Neural cell (in vitro differentiated cells): ENCODE measurements at regions not wholly inside any gene's neighbourhood (a gene's known extent, or its start where the extent isn't known, plus 50 kb on each side); places are given as distances from the start of the nearest gene placed in this dataset.

Source experiments
- H2AFZ ChIP-seq: fragments of 200-600, 300-800 bp; sonication (generic), shearing (Covaris generic); 2 replicates; pipeline ENCODE4 v1.6.0; 2014; ENCODE audit warnings: low read depth, mild to moderate bottlenecking, antibody characterized with exemption, low read length, moderate library complexity
- H3F3A ChIP-seq: fragments of 200-600 bp; shearing (Covaris generic); 2 replicates; pipeline ENCODE4 v1.6.1; 2016; ENCODE audit warnings: mild to moderate bottlenecking, moderate library complexity, mixed read lengths, antibody characterized with exemption, low read length; ENCODE audit not compliant: insufficient read depth, poor library complexity, severe bottlenecking
- H3K27ac ChIP-seq: fragments of 200-600, 300-800 bp; sonication (generic), shearing (Covaris generic); 2 replicates; pipeline ENCODE4 v1.5.1; 2014; ENCODE audit warnings: mild to moderate bottlenecking, low read length, moderate library complexity
- H3K27me3 ChIP-seq: fragments of 300-800, 200-600 bp; sonication (generic), shearing (Covaris generic); 2 replicates; pipeline ENCODE4 v1.6.0; 2014; ENCODE audit warnings: mild to moderate bottlenecking, low read depth, low read length, moderate library complexity; ENCODE audit not compliant: insufficient read depth
- H3K36me3 ChIP-seq: fragments of 300-800, 200-600 bp; sonication (generic), shearing (Covaris generic); 2 replicates; pipeline ENCODE4 v1.5.1; 2014; ENCODE audit warnings: mild to moderate bottlenecking, antibody characterized with exemption, low read length, moderate library complexity; ENCODE audit not compliant: insufficient read depth
- H3K4me2 ChIP-seq: fragments of 300-800, 200-600 bp; sonication (generic), shearing (Covaris generic); 2 replicates; pipeline ENCODE4 v1.6.0; 2014; ENCODE audit warnings: mild to moderate bottlenecking, low read length
- H3K4me3 ChIP-seq: fragments of 300-800, 200-600 bp; sonication (generic), shearing (Covaris generic); 2 replicates; pipeline ENCODE4 v1.5.1; 2014; ENCODE audit warnings: mild to moderate bottlenecking, low read length, moderate library complexity
- H3K79me2 ChIP-seq: fragments of 200-600 bp; shearing (Covaris generic); replicated peaks from 2 replicates; pipeline ENCODE4 v1.6.0; 2014; ENCODE audit warnings: mild to moderate bottlenecking, low read length, moderate library complexity; ENCODE audit not compliant: insufficient read depth
- H3K9ac ChIP-seq: fragments of 300-800, 200-600 bp; sonication (generic), shearing (Covaris generic); 2 replicates; pipeline ENCODE4 v1.6.1; 2016; ENCODE audit warnings: mild to moderate bottlenecking, low read length, mixed read lengths
- H3K9me2 ChIP-seq: fragments of 200-600 bp; shearing (Covaris generic); 2 replicates; pipeline ENCODE4 v1.6.1; 2016; ENCODE audit warnings: mild to moderate bottlenecking, low read length, mixed read lengths; ENCODE audit not compliant: insufficient read depth
- H3K9me3 ChIP-seq: fragments of 200-600, 300-800 bp; sonication (generic), shearing (Covaris generic); 2 replicates; pipeline ENCODE4 v1.6.1; 2016; ENCODE audit warnings: mild to moderate bottlenecking, mixed run types, low read length, moderate library complexity, mixed read lengths
- H4K20me1 ChIP-seq: fragments of 200-600 bp; shearing (Covaris generic); 2 replicates; pipeline ENCODE4 v1.6.1; 2016; ENCODE audit warnings: mild to moderate bottlenecking, mixed run types; ENCODE audit not compliant: insufficient read depth
- EP300 ChIP-seq: fragments of 450-650 bp; conservative IDR thresholded peaks from 2 replicates; pipeline ENCODE4 v1.6.1; 2014; ENCODE audit warnings: antibody characterized with exemption, mild to moderate bottlenecking, moderate library complexity; ENCODE audit not compliant: poor library complexity, severe bottlenecking
- EZH2 ChIP-seq: fragments of 200-600, 300-800 bp; shearing (Covaris generic), sonication (generic); IDR thresholded peaks from 2 replicates; pipeline ENCODE4 v1.6.1; 2014; ENCODE audit warnings: antibody characterized with exemption, low read length, borderline replicate concordance, mild to moderate bottlenecking; ENCODE audit not compliant: insufficient read depth, poor library complexity, severe bottlenecking
- MXI1 ChIP-seq: fragments of 450-650 bp; conservative IDR thresholded peaks from 2 replicates; pipeline ENCODE4 v1.6.1; 2014; ENCODE audit warnings: antibody characterized with exemption, mild to moderate bottlenecking; ENCODE audit not compliant: poor library complexity, severe bottlenecking
- POLR2AphosphoS5 ChIP-seq: IDR thresholded peaks from 2 replicates; pipeline ENCODE4 v1.6.1; 2012
- RAD21 ChIP-seq: fragments of 450-650 bp; conservative IDR thresholded peaks from 2 replicates; pipeline ENCODE4 v1.6.1; 2014; ENCODE audit warnings: antibody characterized with exemption, mild to moderate bottlenecking, moderate library complexity
- SMC3 ChIP-seq: fragments of 450-650 bp; conservative IDR thresholded peaks from 2 replicates; pipeline ENCODE4 v1.6.1; 2014; ENCODE audit warnings: antibody characterized with exemption, mild to moderate bottlenecking, moderate library complexity; ENCODE audit not compliant: poor library complexity
- TAF1 ChIP-seq: IDR thresholded peaks from 2 replicates; pipeline ENCODE4 v1.6.1; 2012; ENCODE audit warnings: low read depth
- TF ChIP-seq, protein P1 (sequence below): fragments of 450-650 bp; IDR thresholded peaks from 2 replicates; pipeline ENCODE4 v1.5.1; 2014; ENCODE audit warnings: antibody characterized with exemption, mild to moderate bottlenecking, moderate library complexity; ENCODE audit not compliant: poor library complexity, severe bottlenecking
- TF ChIP-seq, protein P2 (sequence below): IDR thresholded peaks from 2 replicates; pipeline ENCODE4 v1.6.1; 2012; ENCODE audit warnings: borderline replicate concordance

DNA sequence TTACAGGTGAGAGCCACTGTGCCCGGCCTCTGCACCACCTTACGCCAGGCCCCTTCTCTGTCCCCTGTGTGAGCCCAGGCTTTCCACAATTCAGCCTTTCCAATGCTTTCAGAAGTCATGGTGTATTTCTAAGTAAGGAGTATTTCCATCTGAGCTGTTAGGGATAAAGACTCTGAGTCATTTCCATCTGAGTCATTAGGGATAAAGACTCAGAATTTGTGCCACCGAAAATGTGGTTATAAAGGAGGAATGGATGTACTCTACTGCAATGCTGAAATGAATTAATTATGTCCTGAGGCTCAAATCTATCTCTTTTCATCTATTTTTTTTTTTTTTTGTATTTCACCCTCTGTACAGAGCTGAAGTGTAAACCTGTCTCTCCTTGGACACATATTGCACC lies 84.0 kb downstream of the GATA3 start:
- Histone ChIP-seq H3K9me3 (no peaks in the 10 kb centered on the region), H2AFZ (no peak overlapping the region), H3K36me3 (no peaks in the 10 kb centered on the region), H3K9me2 (no peaks in the 10 kb centered on the region), H3K79me2 (no peaks in the 10 kb centered on the region), H3K4me3 (no peak overlapping the region), H3F3A (no peaks in the 10 kb centered on the region), H3K27ac (no peak overlapping the region), H3K4me2 (no peak overlapping the region), H3K27me3 (no peaks in the 10 kb centered on the region), H4K20me1 (no peaks in the 10 kb centered on the region), H3K9ac (no peak overlapping the region)
- no peak for TF ChIP-seq SMC3
- no peak for TF ChIP-seq TAF1

DNA sequence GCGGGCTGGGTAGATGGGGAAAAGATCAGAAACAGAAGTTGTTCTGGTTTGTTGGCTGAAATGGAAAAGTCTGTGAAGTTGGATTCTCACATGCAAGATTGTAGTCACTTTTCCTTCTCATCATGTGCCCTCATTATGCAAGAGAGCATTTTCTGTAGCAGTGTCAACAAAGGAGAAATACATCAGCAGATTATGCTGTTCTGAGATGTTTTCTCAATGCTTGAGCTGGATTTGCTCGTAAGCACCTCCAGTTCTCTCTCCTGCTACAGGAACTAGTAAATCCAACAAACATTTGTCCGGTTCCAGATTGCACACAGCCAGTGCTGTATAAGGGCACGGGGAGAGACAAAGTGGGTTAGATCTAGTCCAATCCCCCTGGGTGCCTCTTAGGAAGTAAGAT lies 90.0 kb downstream of the GATA3 start:
- Histone ChIP-seq H3K9ac (no peak overlapping the region), H4K20me1 (no peaks in the 10 kb centered on the region), H3K79me2 (no peaks in the 10 kb centered on the region), H3K4me3 (no peak overlapping the region), H2AFZ (no peak overlapping the region), H3F3A (no peaks in the 10 kb centered on the region), H3K27me3 (no peaks in the 10 kb centered on the region), H3K4me2 (no peak overlapping the region), H3K36me3 (no peaks in the 10 kb centered on the region), H3K9me2 (no peaks in the 10 kb centered on the region), H3K27ac (no peak overlapping the region), H3K9me3 (no peaks in the 10 kb centered on the region)
- TF ChIP-seq, protein P1, sequence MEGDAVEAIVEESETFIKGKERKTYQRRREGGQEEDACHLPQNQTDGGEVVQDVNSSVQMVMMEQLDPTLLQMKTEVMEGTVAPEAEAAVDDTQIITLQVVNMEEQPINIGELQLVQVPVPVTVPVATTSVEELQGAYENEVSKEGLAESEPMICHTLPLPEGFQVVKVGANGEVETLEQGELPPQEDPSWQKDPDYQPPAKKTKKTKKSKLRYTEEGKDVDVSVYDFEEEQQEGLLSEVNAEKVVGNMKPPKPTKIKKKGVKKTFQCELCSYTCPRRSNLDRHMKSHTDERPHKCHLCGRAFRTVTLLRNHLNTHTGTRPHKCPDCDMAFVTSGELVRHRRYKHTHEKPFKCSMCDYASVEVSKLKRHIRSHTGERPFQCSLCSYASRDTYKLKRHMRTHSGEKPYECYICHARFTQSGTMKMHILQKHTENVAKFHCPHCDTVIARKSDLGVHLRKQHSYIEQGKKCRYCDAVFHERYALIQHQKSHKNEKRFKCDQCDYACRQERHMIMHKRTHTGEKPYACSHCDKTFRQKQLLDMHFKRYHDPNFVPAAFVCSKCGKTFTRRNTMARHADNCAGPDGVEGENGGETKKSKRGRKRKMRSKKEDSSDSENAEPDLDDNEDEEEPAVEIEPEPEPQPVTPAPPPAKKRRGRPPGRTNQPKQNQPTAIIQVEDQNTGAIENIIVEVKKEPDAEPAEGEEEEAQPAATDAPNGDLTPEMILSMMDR: no peak
- TF ChIP-seq MXI1 (no peak), POLR2AphosphoS5 (no peak), EZH2 (no peak), EP300 (no peak), RAD21 (no peak), TAF1 (no peak), SMC3 (no peak)
- TF ChIP-seq, protein P2, sequence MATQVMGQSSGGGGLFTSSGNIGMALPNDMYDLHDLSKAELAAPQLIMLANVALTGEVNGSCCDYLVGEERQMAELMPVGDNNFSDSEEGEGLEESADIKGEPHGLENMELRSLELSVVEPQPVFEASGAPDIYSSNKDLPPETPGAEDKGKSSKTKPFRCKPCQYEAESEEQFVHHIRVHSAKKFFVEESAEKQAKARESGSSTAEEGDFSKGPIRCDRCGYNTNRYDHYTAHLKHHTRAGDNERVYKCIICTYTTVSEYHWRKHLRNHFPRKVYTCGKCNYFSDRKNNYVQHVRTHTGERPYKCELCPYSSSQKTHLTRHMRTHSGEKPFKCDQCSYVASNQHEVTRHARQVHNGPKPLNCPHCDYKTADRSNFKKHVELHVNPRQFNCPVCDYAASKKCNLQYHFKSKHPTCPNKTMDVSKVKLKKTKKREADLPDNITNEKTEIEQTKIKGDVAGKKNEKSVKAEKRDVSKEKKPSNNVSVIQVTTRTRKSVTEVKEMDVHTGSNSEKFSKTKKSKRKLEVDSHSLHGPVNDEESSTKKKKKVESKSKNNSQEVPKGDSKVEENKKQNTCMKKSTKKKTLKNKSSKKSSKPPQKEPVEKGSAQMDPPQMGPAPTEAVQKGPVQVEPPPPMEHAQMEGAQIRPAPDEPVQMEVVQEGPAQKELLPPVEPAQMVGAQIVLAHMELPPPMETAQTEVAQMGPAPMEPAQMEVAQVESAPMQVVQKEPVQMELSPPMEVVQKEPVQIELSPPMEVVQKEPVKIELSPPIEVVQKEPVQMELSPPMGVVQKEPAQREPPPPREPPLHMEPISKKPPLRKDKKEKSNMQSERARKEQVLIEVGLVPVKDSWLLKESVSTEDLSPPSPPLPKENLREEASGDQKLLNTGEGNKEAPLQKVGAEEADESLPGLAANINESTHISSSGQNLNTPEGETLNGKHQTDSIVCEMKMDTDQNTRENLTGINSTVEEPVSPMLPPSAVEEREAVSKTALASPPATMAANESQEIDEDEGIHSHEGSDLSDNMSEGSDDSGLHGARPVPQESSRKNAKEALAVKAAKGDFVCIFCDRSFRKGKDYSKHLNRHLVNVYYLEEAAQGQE: no peak

DNA sequence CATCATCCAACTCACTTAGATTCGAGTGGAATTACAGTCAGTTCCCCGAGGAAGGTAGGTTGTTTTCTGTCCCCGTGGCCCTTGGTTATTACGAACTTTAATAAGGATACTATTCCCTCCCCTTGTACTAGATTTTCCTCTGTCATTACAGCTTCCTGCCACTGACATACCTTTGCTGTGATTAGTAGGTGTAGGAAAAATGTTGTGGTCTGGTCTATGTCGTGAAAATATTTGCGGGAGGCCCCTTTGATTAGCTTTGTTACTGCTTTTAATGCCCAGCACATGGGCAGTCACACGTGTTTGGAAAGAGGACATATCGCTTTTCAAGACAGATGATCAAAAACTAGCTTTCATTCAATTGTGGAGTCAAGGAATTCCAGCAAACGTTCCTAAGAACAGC lies 92.2 kb downstream of the GATA3 start:
- Histone ChIP-seq H3K27me3 (no peaks in the 10 kb centered on the region), H3K9ac (no peak overlapping the region), H3K9me2 (no peaks in the 10 kb centered on the region), H2AFZ (no peak overlapping the region), H3K27ac (no peak overlapping the region), H3K4me2 (no peak overlapping the region), H3K9me3 (no peaks in the 10 kb centered on the region), H4K20me1 (no peaks in the 10 kb centered on the region), H3K79me2 (no peaks in the 10 kb centered on the region), H3K36me3 (no peaks in the 10 kb centered on the region), H3F3A (no peaks in the 10 kb centered on the region), H3K4me3 (no peak overlapping the region)
- TF ChIP-seq EP300: no peak
- no peak for TF ChIP-seq RAD21
- TF ChIP-seq, protein P1: no peak
- no peak for TF ChIP-seq SMC3
- TF ChIP-seq, protein P2: no peak
- no peak for TF ChIP-seq POLR2AphosphoS5
- TF ChIP-seq TAF1: no peak
- no peak for TF ChIP-seq EZH2
- no peak for TF ChIP-seq MXI1
